GM12878 (cell line): ENCODE measurements at regions not wholly inside any gene's neighbourhood (a gene's known extent, or its start where the extent isn't known, plus 50 kb on each side); places are given as distances from the start of the nearest gene placed in this dataset.

Source experiments
- ATAC-seq: fragments of 200-7000 bp; cut with Tn5 transposase; 3 replicates; pipeline ENCODE4 v1.9.1; 2020; ENCODE audit warnings: mild to moderate bottlenecking, moderate library complexity
- BruUV-seq: library from RNA; stranded (reverse); fragments of 400-500 nt; replicated peaks from 2 replicates; lab custom pipeline; 2021; lab: Mats Ljungman, UMichigan
- CTCF ChIA-PET: fragments of 300-600 bp; sonication (Branson Sonifier 250); formaldehyde crosslinking; extraction: SDS; loops from one replicate; lab custom pipeline; 2021; ENCODE audit warnings: inconsistent platforms; lab: Yijun Ruan, JAX
- POLR2A ChIA-PET: fragments of 350-600 bp; formaldehyde crosslinking; extraction: SDS; loops from one replicate; lab custom pipeline; 2021; ENCODE audit warnings: inconsistent platforms; lab: Charles Lee
- RAD21 ChIA-PET: fragments of 300-600 bp; sonication (Branson Sonifier 250); formaldehyde crosslinking; loops from one replicate; lab custom pipeline; 2023; ENCODE audit warnings: antibody characterized with exemption; ENCODE audit not compliant: unreplicated experiment; lab: Charles Lee
- SMC1A ChIA-PET: fragments of 300-600 bp; sonication (Branson Sonifier 250); formaldehyde crosslinking; loops from one replicate; lab custom pipeline; 2023; ENCODE audit not compliant: unreplicated experiment, uncharacterized antibody; lab: Charles Lee
- DNase-seq: peaks from one replicate; pipeline ENCODE4 v3.0.0-alpha.2; 2011; ENCODE audit warnings: low read depth, low spot score
- FAIRE-seq: peaks from 3 replicates; lab custom pipeline; 2011; peaks lifted over from hg19 to GRCh38; lab: Jason Lieb, UNC
- H2AFZ ChIP-seq: 2 replicates; pipeline ENCODE4 v1.6.0; 2011; ENCODE audit warnings: low read depth, low read length, control low read depth; ENCODE audit not compliant: control insufficient read depth
- H3K27ac ChIP-seq: 2 replicates; pipeline ENCODE4 v1.5.1; 2011; ENCODE audit warnings: control low read depth; ENCODE audit not compliant: control insufficient read depth, insufficient read depth
- H3K27me3 ChIP-seq, 2 experiments: replicated peaks in 1 of 2; 2 replicates each; pipeline versions ENCODE4 v1.6.0 to v1.6.1; 2011; ENCODE audit warnings: low read length in 1 of 2; ENCODE audit not compliant: control insufficient read depth in 2 of 2, insufficient read depth in 2 of 2
- H3K36me3 ChIP-seq, 2 experiments: 2 replicates each; pipeline ENCODE4 v1.5.1; 2011; ENCODE audit warnings: low read length in 1 of 2; ENCODE audit not compliant: control insufficient read depth in 2 of 2, insufficient read depth in 2 of 2
- H3K4me1 ChIP-seq: 2 replicates; pipeline ENCODE4 v1.6.1; 2011; ENCODE audit warnings: mild to moderate bottlenecking, low read length, moderate library complexity, mixed read lengths; ENCODE audit not compliant: control insufficient read depth, insufficient read depth
- H3K4me2 ChIP-seq: 2 replicates; pipeline ENCODE4 v1.6.0; 2011; ENCODE audit warnings: control low read depth; ENCODE audit not compliant: control insufficient read depth, insufficient read depth
- H3K4me3 ChIP-seq: fragments of 200-600 bp; sonication (generic); 2 replicates; pipeline ENCODE4 v1.5.1; 2016
- H3K79me2 ChIP-seq: 2 replicates; pipeline ENCODE4 v1.6.0; 2011; ENCODE audit warnings: low read length; ENCODE audit not compliant: control insufficient read depth, insufficient read depth
- H3K9ac ChIP-seq: 2 replicates; pipeline ENCODE4 v1.8.0; 2011; ENCODE audit warnings: low read length, control low read depth, mixed read lengths; ENCODE audit not compliant: control insufficient read depth, insufficient read depth
- H3K9me3 ChIP-seq: replicated peaks from 3 replicates; pipeline ENCODE4 v1.5.1; 2011; ENCODE audit warnings: mild to moderate bottlenecking, low read length; ENCODE audit not compliant: control insufficient read depth, insufficient read depth
- H4K20me1 ChIP-seq: 2 replicates; pipeline ENCODE4 v1.6.0; 2011; ENCODE audit not compliant: control insufficient read depth, insufficient read depth
- BACH1 ChIP-seq: fragments of 450-650 bp; IDR thresholded peaks from 2 replicates; pipeline ENCODE4 v1.6.1; 2017; ENCODE audit warnings: mild to moderate bottlenecking, borderline replicate concordance
- BRCA1 ChIP-seq: IDR thresholded peaks from 2 replicates; pipeline ENCODE4 v1.6.1; 2011; ENCODE audit warnings: low read depth, low read length, improper control_type of control experiment
- NFXL1 ChIP-seq: fragments of 450-650 bp; IDR thresholded peaks from 2 replicates; pipeline ENCODE4 v1.6.1; 2017; ENCODE audit warnings: antibody characterized with exemption, mild to moderate bottlenecking, borderline replicate concordance
- NFYB ChIP-seq: IDR thresholded peaks from 2 replicates; pipeline ENCODE4 v1.6.1; 2011; ENCODE audit warnings: low read depth, mild to moderate bottlenecking, low read length, improper control_type of control experiment, moderate library complexity; ENCODE audit not compliant: insufficient read depth
- SPI1 ChIP-seq: IDR thresholded peaks from 2 replicates; pipeline ENCODE4 v1.6.1; 2011; ENCODE audit warnings: low read depth, mild to moderate bottlenecking, low read length, moderate library complexity, borderline replicate concordance; ENCODE audit not compliant: insufficient read depth
- ZNF24 ChIP-seq: fragments of 450-650 bp; IDR thresholded peaks from 2 replicates; pipeline ENCODE4 v1.6.1; 2017; ENCODE audit warnings: antibody characterized with exemption, mild to moderate bottlenecking
- WGBS: methylation state at CpG from one replicate; pipeline ENCODE4 v1.1.6; 2016; ENCODE audit warnings: low lambda C conversion rate; ENCODE audit not compliant: insufficient replicate concordance, insufficient coverage; ENCODE audit errors: missing lambda C conversion rate; 5-methylcytosine and 5-hydroxymethylcytosine counted together
- in situ Hi-C: fragments of 300-500 bp; cut with MboI; formaldehyde crosslinking; loops from 9 replicates; pipeline ENCODE4 v1.14.3; 2018; ENCODE audit warnings: mixed read lengths
- intact Hi-C: fragments of 100-400 bp; cut with micrococcal nuclease; formaldehyde crosslinking; loops from one replicate; pipeline ENCODE4 v1.14.2; 2022; ENCODE audit not compliant: unreplicated experiment
- TF ChIP-seq, protein P1 (sequence below): fragments of 450-650 bp; IDR thresholded peaks from 2 replicates; pipeline ENCODE4 v1.6.1; 2016; ENCODE audit warnings: mild to moderate bottlenecking, moderate library complexity, borderline replicate concordance
- TF ChIP-seq, protein P2 (sequence below): IDR thresholded peaks from 2 replicates; pipeline ENCODE4 v1.6.1; 2011; ENCODE audit warnings: mild to moderate bottlenecking, low read depth, low read length, moderate library complexity; ENCODE audit not compliant: insufficient replicate concordance
- TF ChIP-seq, protein P3 (sequence below): IDR thresholded peaks from 2 replicates; pipeline ENCODE4 v1.6.1; 2011; ENCODE audit warnings: low read depth, mild to moderate bottlenecking, low read length, moderate library complexity, borderline replicate concordance; ENCODE audit errors: extremely low read depth
- TF ChIP-seq, protein P4 (sequence below): fragments of 450-650 bp; conservative IDR thresholded peaks from 2 replicates; pipeline ENCODE4 v1.6.1; 2017; ENCODE audit warnings: mild to moderate bottlenecking, moderate library complexity
- TF ChIP-seq, protein P5 (sequence below): IDR thresholded peaks from 2 replicates; pipeline ENCODE4 v1.6.1; 2012; ENCODE audit warnings: low read length, inconsistent platforms

DNA sequence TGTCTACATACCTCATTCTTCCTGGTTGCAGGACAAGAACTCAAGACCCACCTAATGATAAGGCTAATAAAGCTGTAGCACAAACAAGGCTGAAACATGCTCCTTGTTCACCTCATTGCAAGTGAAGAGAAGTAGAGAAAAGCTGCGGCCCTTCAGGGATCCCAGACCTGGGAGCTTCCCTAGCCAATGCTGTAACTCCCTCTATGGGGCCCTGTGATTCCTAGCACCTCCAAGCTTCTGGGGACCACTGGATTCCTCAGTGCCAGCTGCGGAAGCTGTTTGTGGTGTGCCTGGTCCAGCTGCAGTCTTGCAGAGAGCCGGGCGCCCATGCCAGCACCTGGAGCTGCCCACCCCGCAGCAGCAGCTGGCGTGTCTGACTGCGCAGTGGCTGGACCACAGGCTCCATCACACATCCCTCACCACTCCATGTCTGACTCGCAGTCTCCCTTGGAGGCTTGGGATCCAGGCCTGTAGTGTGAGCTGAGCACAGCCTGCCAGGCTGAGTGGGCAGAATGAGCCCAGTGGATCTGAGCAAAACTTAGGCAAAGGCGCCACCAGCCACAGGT lies 737.2 kb upstream of the GJE1 start:
- Histone ChIP-seq H3K36me3 (no peaks in the 10 kb centered on the region), H4K20me1 (no peaks in the 10 kb centered on the region), H3K27me3 (no peaks in the 10 kb centered on the region), H3K27ac (no peak overlapping the region), H3K9me3 (no peaks in the 10 kb centered on the region), H3K4me3 (no peak overlapping the region), H3K79me2 (no peaks in the 10 kb centered on the region), H2AFZ (no peak overlapping the region), H3K4me1 (no peaks in the 10 kb centered on the region), H3K4me2 (no peak overlapping the region), H3K9ac (no peak overlapping the region)
- SMC1A ChIA-PET = interaction anchor here (0.7 kb wide), 1 partner anchor 8 kb away, joined by 3 read pairs; no protein-coding TSS in a partner anchor
- TF ChIP-seq, protein P1, sequence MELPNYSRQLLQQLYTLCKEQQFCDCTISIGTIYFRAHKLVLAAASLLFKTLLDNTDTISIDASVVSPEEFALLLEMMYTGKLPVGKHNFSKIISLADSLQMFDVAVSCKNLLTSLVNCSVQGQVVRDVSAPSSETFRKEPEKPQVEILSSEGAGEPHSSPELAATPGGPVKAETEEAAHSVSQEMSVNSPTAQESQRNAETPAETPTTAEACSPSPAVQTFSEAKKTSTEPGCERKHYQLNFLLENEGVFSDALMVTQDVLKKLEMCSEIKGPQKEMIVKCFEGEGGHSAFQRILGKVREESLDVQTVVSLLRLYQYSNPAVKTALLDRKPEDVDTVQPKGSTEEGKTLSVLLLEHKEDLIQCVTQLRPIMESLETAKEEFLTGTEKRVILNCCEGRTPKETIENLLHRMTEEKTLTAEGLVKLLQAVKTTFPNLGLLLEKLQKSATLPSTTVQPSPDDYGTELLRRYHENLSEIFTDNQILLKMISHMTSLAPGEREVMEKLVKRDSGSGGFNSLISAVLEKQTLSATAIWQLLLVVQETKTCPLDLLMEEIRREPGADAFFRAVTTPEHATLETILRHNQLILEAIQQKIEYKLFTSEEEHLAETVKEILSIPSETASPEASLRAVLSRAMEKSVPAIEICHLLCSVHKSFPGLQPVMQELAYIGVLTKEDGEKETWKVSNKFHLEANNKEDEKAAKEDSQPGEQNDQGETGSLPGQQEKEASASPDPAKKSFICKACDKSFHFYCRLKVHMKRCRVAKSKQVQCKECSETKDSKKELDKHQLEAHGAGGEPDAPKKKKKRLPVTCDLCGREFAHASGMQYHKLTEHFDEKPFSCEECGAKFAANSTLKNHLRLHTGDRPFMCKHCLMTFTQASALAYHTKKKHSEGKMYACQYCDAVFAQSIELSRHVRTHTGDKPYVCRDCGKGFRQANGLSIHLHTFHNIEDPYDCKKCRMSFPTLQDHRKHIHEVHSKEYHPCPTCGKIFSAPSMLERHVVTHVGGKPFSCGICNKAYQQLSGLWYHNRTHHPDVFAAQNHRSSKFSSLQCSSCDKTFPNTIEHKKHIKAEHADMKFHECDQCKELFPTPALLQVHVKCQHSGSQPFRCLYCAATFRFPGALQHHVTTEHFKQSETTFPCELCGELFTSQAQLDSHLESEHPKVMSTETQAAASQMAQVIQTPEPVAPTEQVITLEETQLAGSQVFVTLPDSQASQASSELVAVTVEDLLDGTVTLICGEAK = no peak
- TF ChIP-seq, protein P2, sequence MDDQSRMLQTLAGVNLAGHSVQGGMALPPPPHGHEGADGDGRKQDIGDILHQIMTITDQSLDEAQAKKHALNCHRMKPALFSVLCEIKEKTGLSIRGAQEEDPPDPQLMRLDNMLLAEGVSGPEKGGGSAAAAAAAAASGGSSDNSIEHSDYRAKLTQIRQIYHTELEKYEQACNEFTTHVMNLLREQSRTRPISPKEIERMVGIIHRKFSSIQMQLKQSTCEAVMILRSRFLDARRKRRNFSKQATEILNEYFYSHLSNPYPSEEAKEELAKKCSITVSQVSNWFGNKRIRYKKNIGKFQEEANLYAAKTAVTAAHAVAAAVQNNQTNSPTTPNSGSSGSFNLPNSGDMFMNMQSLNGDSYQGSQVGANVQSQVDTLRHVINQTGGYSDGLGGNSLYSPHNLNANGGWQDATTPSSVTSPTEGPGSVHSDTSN = no peak
- TF ChIP-seq, protein P3, sequence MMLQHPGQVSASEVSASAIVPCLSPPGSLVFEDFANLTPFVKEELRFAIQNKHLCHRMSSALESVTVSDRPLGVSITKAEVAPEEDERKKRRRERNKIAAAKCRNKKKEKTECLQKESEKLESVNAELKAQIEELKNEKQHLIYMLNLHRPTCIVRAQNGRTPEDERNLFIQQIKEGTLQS = no peak
- TF ChIP-seq NFXL1 = no peak
- TF ChIP-seq, protein P4, sequence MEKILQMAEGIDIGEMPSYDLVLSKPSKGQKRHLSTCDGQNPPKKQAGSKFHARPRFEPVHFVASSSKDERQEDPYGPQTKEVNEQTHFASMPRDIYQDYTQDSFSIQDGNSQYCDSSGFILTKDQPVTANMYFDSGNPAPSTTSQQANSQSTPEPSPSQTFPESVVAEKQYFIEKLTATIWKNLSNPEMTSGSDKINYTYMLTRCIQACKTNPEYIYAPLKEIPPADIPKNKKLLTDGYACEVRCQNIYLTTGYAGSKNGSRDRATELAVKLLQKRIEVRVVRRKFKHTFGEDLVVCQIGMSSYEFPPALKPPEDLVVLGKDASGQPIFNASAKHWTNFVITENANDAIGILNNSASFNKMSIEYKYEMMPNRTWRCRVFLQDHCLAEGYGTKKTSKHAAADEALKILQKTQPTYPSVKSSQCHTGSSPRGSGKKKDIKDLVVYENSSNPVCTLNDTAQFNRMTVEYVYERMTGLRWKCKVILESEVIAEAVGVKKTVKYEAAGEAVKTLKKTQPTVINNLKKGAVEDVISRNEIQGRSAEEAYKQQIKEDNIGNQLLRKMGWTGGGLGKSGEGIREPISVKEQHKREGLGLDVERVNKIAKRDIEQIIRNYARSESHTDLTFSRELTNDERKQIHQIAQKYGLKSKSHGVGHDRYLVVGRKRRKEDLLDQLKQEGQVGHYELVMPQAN = no peak
- TF ChIP-seq BACH1 = no peak
- no peak for TF ChIP-seq BRCA1
- TF ChIP-seq NFYB = no peak
- TF ChIP-seq SPI1 = no peak
- no peak for TF ChIP-seq ZNF24
- TF ChIP-seq, protein P5, sequence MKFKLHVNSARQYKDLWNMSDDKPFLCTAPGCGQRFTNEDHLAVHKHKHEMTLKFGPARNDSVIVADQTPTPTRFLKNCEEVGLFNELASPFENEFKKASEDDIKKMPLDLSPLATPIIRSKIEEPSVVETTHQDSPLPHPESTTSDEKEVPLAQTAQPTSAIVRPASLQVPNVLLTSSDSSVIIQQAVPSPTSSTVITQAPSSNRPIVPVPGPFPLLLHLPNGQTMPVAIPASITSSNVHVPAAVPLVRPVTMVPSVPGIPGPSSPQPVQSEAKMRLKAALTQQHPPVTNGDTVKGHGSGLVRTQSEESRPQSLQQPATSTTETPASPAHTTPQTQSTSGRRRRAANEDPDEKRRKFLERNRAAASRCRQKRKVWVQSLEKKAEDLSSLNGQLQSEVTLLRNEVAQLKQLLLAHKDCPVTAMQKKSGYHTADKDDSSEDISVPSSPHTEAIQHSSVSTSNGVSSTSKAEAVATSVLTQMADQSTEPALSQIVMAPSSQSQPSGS = no peak
- RAD21 ChIA-PET = no interaction called here
- CTCF ChIA-PET = interaction anchor here (1.3 kb wide), 1 partner anchor 167 kb away, joined by 3 read pairs; no protein-coding TSS in a partner anchor
- WGBS = 38% methylated on average over 9 of the region's 9 CpGs
- DNase-seq (no peak), FAIRE-seq (no peak), ATAC-seq (no peak)
- in situ Hi-C loops (no loop called here), intact Hi-C loops (no loop called here)
- POLR2A ChIA-PET = no interaction called here
- no TSS peak for BruUV-seq
